Astrocyte of the spinal cord (primary cell): ENCODE measurements at regions not wholly inside any gene's neighbourhood (a gene's known extent, or its start where the extent isn't known, plus 50 kb on each side); places are given as distances from the start of the nearest gene placed in this dataset.

Experiments
- DNase-seq: peaks from one replicate; pipeline ENCODE4 v3.0.0; 2011; ENCODE audit warnings: low read depth, low spot score
- H3K4me3 ChIP-seq: 2 replicates; pipeline ENCODE4 v1.5.1; 2011; ENCODE audit warnings: low read depth, mild to moderate bottlenecking, low read length, moderate library complexity
- CTCF ChIP-seq: IDR thresholded peaks from 2 replicates; pipeline ENCODE4 v1.5.1; 2012; ENCODE audit warnings: low read depth, mild to moderate bottlenecking, low read length, inconsistent platforms
- in situ Hi-C: cut with HindIII; loops from 2 replicates; pipeline ENCODE4 v1.10.0; 2017; ENCODE audit warnings: low sequenced_read_pairs

- TF ChIP-seq CTCF, result no peak
- no peak for DNase-seq
- in situ Hi-C loops, result no loop called here
- no peak overlapping the region for H3K4me3 ChIP-seq
Observed at GRCh38 chr22:47551431-47551775, 789.0 kb downstream of the TBC1D22A start.

GRCh38 chr22:47550524-47551430 is 788.3 kb downstream of the TBC1D22A start:
- TF ChIP-seq CTCF, result no peak
- in situ Hi-C loops, result no loop called here
- DNase-seq, result no peak
- no peak overlapping the region for H3K4me3 ChIP-seq

- H3K4me3 ChIP-seq, result no peak overlapping the region
- DNase-seq, result no peak
- in situ Hi-C loops, result no loop called here
- TF ChIP-seq CTCF, result no peak
Observed at GRCh38 chr22:47549741-47550340, 787.4 kb downstream of the TBC1D22A start.

GRCh38 chr22:47548953-47549740 is 786.7 kb downstream of the TBC1D22A start:
- no peak for TF ChIP-seq CTCF
- DNase-seq, result no peak
- H3K4me3 ChIP-seq, result no peak overlapping the region
- in situ Hi-C loops, result no loop called here

GRCh38 chr22:47547881-47548650 is 785.6 kb downstream of the TBC1D22A start:
- H3K4me3 ChIP-seq, result no peak overlapping the region
- in situ Hi-C loops, result no loop called here
- no peak for DNase-seq
- TF ChIP-seq CTCF, result no peak

- no peak for DNase-seq
- in situ Hi-C loops, result no loop called here
- no peak overlapping the region for H3K4me3 ChIP-seq
- no peak for TF ChIP-seq CTCF
Observed at GRCh38 chr22:47547239-47547661, 784.8 kb downstream of the TBC1D22A start.
